Endodermal cell (in vitro differentiated cells): ENCODE measurements at regions not wholly inside any gene's neighbourhood (a gene's known extent, or its start where the extent isn't known, plus 50 kb on each side); places are given as distances from the start of the nearest gene placed in this dataset.

Source experiments
- DNase-seq: peaks from one replicate; pipeline ENCODE4 v3.0.0-alpha.2; 2017
- H3K27ac ChIP-seq: 2 replicates; pipeline ENCODE4 v1.5.1; 2013; ENCODE audit warnings: mild to moderate bottlenecking, low read depth, low read length, moderate library complexity
- H3K27me3 ChIP-seq: 2 replicates; pipeline ENCODE4 v1.6.1; 2013; ENCODE audit warnings: mild to moderate bottlenecking, low read length, moderate library complexity; ENCODE audit not compliant: insufficient read depth, control insufficient read depth, poor library complexity, severe bottlenecking
- H3K36me3 ChIP-seq: 2 replicates; pipeline ENCODE4 v1.7.0; 2013; ENCODE audit warnings: mild to moderate bottlenecking, low read length, moderate library complexity; ENCODE audit not compliant: control insufficient read depth, insufficient read depth
- H3K4me1 ChIP-seq: one replicate; pipeline ENCODE4 v1.7.0; 2013; ENCODE audit warnings: low read length; ENCODE audit not compliant: control insufficient read depth, insufficient read depth
- H3K4me3 ChIP-seq: 2 replicates; pipeline ENCODE4 v1.5.1; 2013; ENCODE audit warnings: mild to moderate bottlenecking, low read length, moderate library complexity
- H3K9ac ChIP-seq: 2 replicates; pipeline ENCODE4 v1.6.1; 2013; ENCODE audit warnings: mild to moderate bottlenecking, low read length, moderate library complexity; ENCODE audit not compliant: poor library complexity, severe bottlenecking; ENCODE audit errors: extremely low read depth
- H3K9me3 ChIP-seq: 2 replicates; pipeline ENCODE4 v1.6.1; 2013; ENCODE audit warnings: mild to moderate bottlenecking, low read length, moderate library complexity; ENCODE audit not compliant: control insufficient read depth
- H3K27ac Mint-ChIP-seq: 2 replicates; pipeline ENCODE4 v1.8.0; 2020; ENCODE audit warnings: mixed read lengths
- H3K27me3 Mint-ChIP-seq: 2 replicates; pipeline ENCODE4 v1.8.0; 2021; ENCODE audit warnings: mild to moderate bottlenecking, mixed read lengths; ENCODE audit not compliant: insufficient read depth
- H3K36me3 Mint-ChIP-seq: 2 replicates; pipeline ENCODE4 v1.8.0; 2020; ENCODE audit warnings: low read depth, mixed read lengths
- H3K4me1 Mint-ChIP-seq: 2 replicates; pipeline ENCODE4 v1.8.0; 2020; ENCODE audit warnings: mixed read lengths
- H3K4me3 Mint-ChIP-seq: 2 replicates; pipeline ENCODE4 v1.8.0; 2020; ENCODE audit warnings: mild to moderate bottlenecking, moderate library complexity, mixed read lengths
- H3K9me3 Mint-ChIP-seq: 2 replicates; pipeline ENCODE4 v1.8.0; 2020; ENCODE audit warnings: mild to moderate bottlenecking, mixed read lengths
- WGBS, 2 experiments: methylation state at CpG; one replicate each; pipeline versions ENCODE4 v1.1.5 to v1.1.7; 2013; ENCODE audit warnings: missing lambda C conversion rate in 2 of 2, mixed read lengths in 1 of 2; ENCODE audit not compliant: insufficient coverage in 1 of 2, insufficient read length in 1 of 2; 5-methylcytosine and 5-hydroxymethylcytosine counted together
- TF ChIP-seq, protein P1 (sequence below): fragments of 200-600 bp; sonication (generic); conservative IDR thresholded peaks from 2 replicates; pipeline ENCODE4 v1.5.0; 2021; ENCODE audit warnings: antibody characterized with exemption, mild to moderate bottlenecking

- Mint-ChIP-seq H3K4me1 (peaks cover 11% of the 10 kb centered on the region), H3K9me3 (peaks cover 40% of the 10 kb centered on the region), H3K36me3 (peaks cover 12% of the 10 kb centered on the region), H3K4me3 (no peak overlapping the region), H3K27me3 (peaks cover 2% of the 10 kb centered on the region), H3K27ac (no peak overlapping the region)
- no peak for DNase-seq
- 85 to 100% methylated on average over 1 of the region's 1 CpG for WGBS, 2 experiments
- Histone ChIP-seq H3K9ac (no peak overlapping the region), H3K36me3 (no peaks in the 10 kb centered on the region), H3K9me3 (peaks cover 25% of the 10 kb centered on the region), H3K4me3 (no peak overlapping the region), H3K27ac (no peak overlapping the region), H3K27me3 (no peaks in the 10 kb centered on the region), H3K4me1 (no peaks in the 10 kb centered on the region)
- TF ChIP-seq, protein P1, sequence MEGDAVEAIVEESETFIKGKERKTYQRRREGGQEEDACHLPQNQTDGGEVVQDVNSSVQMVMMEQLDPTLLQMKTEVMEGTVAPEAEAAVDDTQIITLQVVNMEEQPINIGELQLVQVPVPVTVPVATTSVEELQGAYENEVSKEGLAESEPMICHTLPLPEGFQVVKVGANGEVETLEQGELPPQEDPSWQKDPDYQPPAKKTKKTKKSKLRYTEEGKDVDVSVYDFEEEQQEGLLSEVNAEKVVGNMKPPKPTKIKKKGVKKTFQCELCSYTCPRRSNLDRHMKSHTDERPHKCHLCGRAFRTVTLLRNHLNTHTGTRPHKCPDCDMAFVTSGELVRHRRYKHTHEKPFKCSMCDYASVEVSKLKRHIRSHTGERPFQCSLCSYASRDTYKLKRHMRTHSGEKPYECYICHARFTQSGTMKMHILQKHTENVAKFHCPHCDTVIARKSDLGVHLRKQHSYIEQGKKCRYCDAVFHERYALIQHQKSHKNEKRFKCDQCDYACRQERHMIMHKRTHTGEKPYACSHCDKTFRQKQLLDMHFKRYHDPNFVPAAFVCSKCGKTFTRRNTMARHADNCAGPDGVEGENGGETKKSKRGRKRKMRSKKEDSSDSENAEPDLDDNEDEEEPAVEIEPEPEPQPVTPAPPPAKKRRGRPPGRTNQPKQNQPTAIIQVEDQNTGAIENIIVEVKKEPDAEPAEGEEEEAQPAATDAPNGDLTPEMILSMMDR: no peak
Measured at GRCh38 chr4:119722670-119723069, 94.1 kb upstream of the PDE5A start.

GRCh38 chr4:119721878-119722277 is 93.3 kb upstream of the PDE5A start:
- H3K36me3 Mint-ChIP-seq: peaks cover 12% of the 10 kb centered on the region
- Histone ChIP-seq H3K27ac (no peak overlapping the region), H3K27me3 (no peaks in the 10 kb centered on the region), H3K4me3 (no peak overlapping the region), H3K9me3 (peaks cover 25% of the 10 kb centered on the region), H3K4me1 (no peaks in the 10 kb centered on the region), H3K36me3 (no peaks in the 10 kb centered on the region), H3K9ac (no peak overlapping the region)
- H3K4me3 Mint-ChIP-seq: no peak overlapping the region
- TF ChIP-seq, protein P1: no peak
- WGBS, 2 experiments: 75 to 94% methylated on average over 1 of the region's 1 CpG
- peaks cover 40% of the 10 kb centered on the region for H3K9me3 Mint-ChIP-seq
- peaks cover 11% of the 10 kb centered on the region for H3K4me1 Mint-ChIP-seq
- DNase-seq: no peak
- peaks cover 2% of the 10 kb centered on the region for H3K27me3 Mint-ChIP-seq
- H3K27ac Mint-ChIP-seq: no peak overlapping the region

DNA sequence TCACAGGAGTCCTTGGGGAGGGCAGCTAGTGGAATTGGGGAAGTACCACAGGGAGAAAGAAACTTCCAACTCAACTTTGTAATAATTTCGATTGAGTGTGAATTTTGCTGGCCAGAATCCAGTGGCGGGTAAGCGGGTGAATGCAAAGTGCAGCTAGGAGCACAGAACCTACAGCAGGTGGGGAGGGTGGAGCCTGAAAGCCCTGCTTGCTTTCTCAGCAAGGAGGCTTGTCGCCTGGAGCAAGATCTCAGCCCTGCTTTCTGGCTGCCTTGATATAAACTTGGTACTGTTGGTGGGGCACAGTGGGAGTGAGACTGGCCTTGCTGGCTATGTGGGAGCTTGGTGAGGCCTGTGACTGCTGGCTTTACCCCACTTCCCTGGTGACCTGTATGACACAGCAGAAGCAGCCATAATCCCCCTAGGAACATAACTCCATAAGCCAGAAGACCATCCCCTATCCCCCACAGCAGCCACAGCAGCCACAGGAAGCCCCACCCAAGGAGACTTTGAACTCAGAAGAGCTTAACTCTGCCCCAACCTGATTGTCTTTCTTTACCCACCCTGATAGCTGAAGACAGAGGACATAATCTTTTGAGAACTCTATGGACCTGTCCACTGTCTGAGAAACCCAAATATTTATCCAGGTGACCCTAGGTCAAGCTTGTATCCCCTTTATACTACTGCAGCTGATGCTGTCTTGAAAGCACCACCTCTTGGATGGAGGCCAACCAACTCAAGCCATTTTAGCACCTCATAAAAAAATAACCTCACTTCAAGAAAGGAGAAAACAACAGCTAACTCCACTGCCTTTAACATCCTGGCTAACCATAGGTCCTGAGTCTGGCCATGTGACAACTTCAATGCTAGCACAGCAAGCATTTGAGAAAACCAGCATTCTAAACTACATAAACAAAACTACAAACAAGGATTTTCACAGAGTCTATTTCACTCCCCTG is 87.2 kb upstream of the PDE5A start:
- Histone ChIP-seq H3K4me1 (peaks cover 5% of the 10 kb centered on the region), H3K9me3 (peaks cover 62% of the 10 kb centered on the region), H3K27ac (no peak overlapping the region), H3K9ac (no peak overlapping the region), H3K4me3 (peak overlapping the region; percentile 42), H3K36me3 (no peaks in the 10 kb centered on the region), H3K27me3 (no peaks in the 10 kb centered on the region)
- Mint-ChIP-seq H3K4me1 (peaks cover 19% of the 10 kb centered on the region), H3K4me3 (peak overlapping the region; percentile 35), H3K36me3 (peaks cover 29% of the 10 kb centered on the region), H3K9me3 (peaks cover 77% of the 10 kb centered on the region), H3K27ac (peak overlapping the region; percentile 64), H3K27me3 (no peaks in the 10 kb centered on the region)
- 87% methylated on average over 4 of the region's 4 CpGs; no CpG with 5 or more reads in 1 of the 2 experiments for WGBS, 2 experiments
- no peak for DNase-seq
- TF ChIP-seq, protein P1: no peak
